ENCODE measurements at regions not wholly inside any gene's neighbourhood (a gene's known extent, or its start where the extent isn't known, plus 50 kb on each side); places are given as distances from the start of the nearest gene placed in this dataset.

- TF ChIP-seq CTCF (IDR thresholded peaks at IDR 0.05): no peak
- TF ChIP-seq ZFX (IDR thresholded peaks at IDR 0.05; ENCODE audit: borderline replicate concordance): no peak
Measured at GRCh38 chr13:62483774-62484173, 1068.1 kb upstream of the PCDH20 start.

All from 22Rv1 (cell line).